ENCODE measurements at regions not wholly inside any gene's neighbourhood (a gene's known extent, or its start where the extent isn't known, plus 50 kb on each side); places are given as distances from the start of the nearest gene placed in this dataset.

DNA sequence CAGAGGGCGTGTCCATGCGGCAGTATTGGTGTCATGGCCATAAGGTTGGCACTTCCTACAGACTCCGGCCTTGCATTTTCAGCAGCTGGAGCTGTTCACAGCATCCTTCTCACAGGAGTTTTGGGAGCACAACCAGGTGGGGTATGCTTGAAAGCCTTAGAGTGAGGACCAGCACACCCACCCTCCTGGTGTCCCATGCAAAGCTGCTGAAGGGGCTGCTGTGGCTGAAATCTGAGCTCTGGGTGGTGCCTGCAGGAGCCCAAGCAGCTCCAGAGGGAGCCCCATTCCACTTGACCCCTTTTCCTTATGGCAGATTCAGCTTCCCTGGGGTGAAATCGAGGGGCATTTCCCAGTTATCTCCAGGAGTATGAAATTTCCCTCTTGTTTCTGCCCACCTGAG, 74.0 kb upstream of the BHLHE23 start:
- TF ChIP-seq CTCF (IDR thresholded peaks at IDR 0.05), result no peak
- H3K27ac ChIP-seq, result no peak overlapping the region
- peaks cover 8 to 35% of the 10 kb centered on the region in 2 donors for H3K9me3 ChIP-seq
- H3K4me3 ChIP-seq, result no peak overlapping the region
- H3K4me1 ChIP-seq, result no peaks in the 10 kb centered on the region
- H3K27me3 ChIP-seq, result no peaks in the 10 kb centered on the region
- no peaks in the 10 kb centered on the region for H3K36me3 ChIP-seq
- intact Hi-C loops (cut with DNase I), result no loop called here
- DNase-seq (ENCODE audit: low spot score in 2 of 2), result no peak

DNA sequence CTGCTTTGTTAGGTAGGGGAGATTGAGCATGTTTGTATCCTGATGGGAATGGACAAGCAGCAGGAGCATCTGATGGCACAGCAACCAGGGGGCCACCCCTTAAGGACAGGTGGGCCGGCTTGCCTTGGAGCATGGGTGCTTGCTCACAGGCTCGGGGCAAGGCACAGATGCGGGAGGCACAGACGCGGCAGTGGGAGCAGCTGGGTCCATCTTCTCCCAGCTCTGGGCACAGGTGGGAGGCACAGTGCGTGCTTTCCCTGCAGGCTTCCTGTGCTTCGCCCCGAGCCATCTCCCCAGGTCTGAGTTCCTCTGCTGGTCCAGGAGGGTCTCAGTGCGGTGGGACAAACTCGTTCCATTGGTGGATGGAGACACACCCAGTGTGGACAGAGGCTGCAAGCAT, 73.6 kb upstream of the BHLHE23 start:
- DNase-seq (ENCODE audit: low spot score in 2 of 2), result peak in 1 of 2 donors; percentile 51
- Histone ChIP-seq H3K27me3 (no peaks in the 10 kb centered on the region), H3K4me1 (no peaks in the 10 kb centered on the region), H3K4me3 (no peak overlapping the region), H3K9me3 (peaks cover 8 to 35% of the 10 kb centered on the region in 2 donors), H3K36me3 (no peaks in the 10 kb centered on the region), H3K27ac (no peak overlapping the region)
- TF ChIP-seq CTCF (IDR thresholded peaks at IDR 0.05), result no peak
- intact Hi-C loops (cut with DNase I), result no loop called here

DNA sequence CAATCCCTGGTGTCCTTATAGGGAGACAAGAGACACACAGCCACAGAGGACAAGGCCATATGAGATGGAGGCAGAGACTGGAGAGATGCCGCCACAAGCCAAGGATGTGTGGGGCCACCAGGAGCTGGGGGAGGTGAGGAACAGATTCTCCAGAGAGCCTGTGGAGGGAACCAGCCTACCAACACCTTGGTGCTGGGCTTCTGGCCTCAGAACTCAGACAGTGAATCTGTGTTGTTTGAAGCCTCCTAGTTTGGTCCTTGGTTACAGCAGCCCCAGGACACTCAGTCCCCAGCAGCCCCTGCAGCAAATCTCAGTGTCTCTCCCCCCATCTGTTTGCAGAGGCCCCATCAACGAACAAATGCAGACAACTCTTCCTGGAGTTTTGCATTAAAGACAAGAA, 73.2 kb upstream of the BHLHE23 start:
- Histone ChIP-seq H3K27me3 (no peaks in the 10 kb centered on the region), H3K4me3 (no peak overlapping the region), H3K27ac (no peak overlapping the region), H3K4me1 (no peaks in the 10 kb centered on the region), H3K9me3 (peaks cover 8 to 35% of the 10 kb centered on the region in 2 donors), H3K36me3 (no peaks in the 10 kb centered on the region)
- TF ChIP-seq CTCF (IDR thresholded peaks at IDR 0.05), result no peak
- intact Hi-C loops (cut with DNase I), result no loop called here
- DNase-seq (ENCODE audit: low spot score in 2 of 2), result peak in 1 of 2 donors; percentile 25

DNA sequence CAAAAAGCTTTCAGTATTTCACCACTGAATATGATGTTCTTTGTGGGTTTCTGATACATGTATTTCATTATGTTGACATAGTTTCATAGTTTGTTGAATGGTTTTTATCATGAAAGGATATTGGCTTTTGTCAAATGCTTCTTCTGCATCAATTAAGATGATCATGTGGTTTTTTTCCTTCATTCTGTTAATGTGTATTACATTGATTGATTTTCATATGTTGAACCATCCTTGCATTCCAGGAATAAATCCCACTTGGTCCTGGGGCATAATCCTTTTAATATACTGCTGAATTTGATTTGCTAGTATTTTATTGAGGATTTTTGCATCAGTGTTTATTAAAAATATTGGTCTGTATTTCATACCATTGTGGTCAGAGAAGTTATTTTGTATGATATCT, 70.9 kb upstream of the BHLHE23 start:
- TF ChIP-seq CTCF (IDR thresholded peaks at IDR 0.05), result no peak
- Histone ChIP-seq H3K27me3 (no peaks in the 10 kb centered on the region), H3K4me3 (no peak overlapping the region), H3K36me3 (no peaks in the 10 kb centered on the region), H3K4me1 (no peaks in the 10 kb centered on the region), H3K9me3 (peaks cover 8 to 35% of the 10 kb centered on the region in 2 donors), H3K27ac (no peak overlapping the region)
- DNase-seq (ENCODE audit: low spot score in 2 of 2), result no peak
- intact Hi-C loops (cut with DNase I), result no loop called here

- H3K4me3 ChIP-seq, result no peak overlapping the region
- no peaks in the 10 kb centered on the region for H3K36me3 ChIP-seq
- no peak for TF ChIP-seq CTCF (IDR thresholded peaks at IDR 0.05)
- no peak overlapping the region for H3K27ac ChIP-seq
- intact Hi-C loops (cut with DNase I), result no loop called here
- no peaks in the 10 kb centered on the region for H3K4me1 ChIP-seq
- no peak for DNase-seq (ENCODE audit: low spot score in 2 of 2)
- H3K27me3 ChIP-seq, result peaks cover 5% of the 10 kb centered on the region
- peaks cover 8 to 35% of the 10 kb centered on the region in 2 donors for H3K9me3 ChIP-seq
These were observed 69.7 kb upstream of the BHLHE23 start for GRCh38 chr20:63076421-63076820.

GRCh38 chr20:63074631-63075030, 67.9 kb upstream of the BHLHE23 start:
- Histone ChIP-seq H3K36me3 (no peaks in the 10 kb centered on the region), H3K27me3 (peaks cover 5% of the 10 kb centered on the region), H3K9me3 (peaks cover 8 to 31% of the 10 kb centered on the region in 2 donors), H3K4me3 (no peak overlapping the region), H3K27ac (no peak overlapping the region), H3K4me1 (no peaks in the 10 kb centered on the region)
- intact Hi-C loops (cut with DNase I), result no loop called here
- peak in 1 of 2 donors; percentile 25 for DNase-seq (ENCODE audit: low spot score in 2 of 2)
- TF ChIP-seq CTCF (IDR thresholded peaks at IDR 0.05), result no peak
